ENCODE measurements at regions not wholly inside any gene's neighbourhood (a gene's known extent, or its start where the extent isn't known, plus 50 kb on each side); places are given as distances from the start of the nearest gene placed in this dataset.

DNA sequence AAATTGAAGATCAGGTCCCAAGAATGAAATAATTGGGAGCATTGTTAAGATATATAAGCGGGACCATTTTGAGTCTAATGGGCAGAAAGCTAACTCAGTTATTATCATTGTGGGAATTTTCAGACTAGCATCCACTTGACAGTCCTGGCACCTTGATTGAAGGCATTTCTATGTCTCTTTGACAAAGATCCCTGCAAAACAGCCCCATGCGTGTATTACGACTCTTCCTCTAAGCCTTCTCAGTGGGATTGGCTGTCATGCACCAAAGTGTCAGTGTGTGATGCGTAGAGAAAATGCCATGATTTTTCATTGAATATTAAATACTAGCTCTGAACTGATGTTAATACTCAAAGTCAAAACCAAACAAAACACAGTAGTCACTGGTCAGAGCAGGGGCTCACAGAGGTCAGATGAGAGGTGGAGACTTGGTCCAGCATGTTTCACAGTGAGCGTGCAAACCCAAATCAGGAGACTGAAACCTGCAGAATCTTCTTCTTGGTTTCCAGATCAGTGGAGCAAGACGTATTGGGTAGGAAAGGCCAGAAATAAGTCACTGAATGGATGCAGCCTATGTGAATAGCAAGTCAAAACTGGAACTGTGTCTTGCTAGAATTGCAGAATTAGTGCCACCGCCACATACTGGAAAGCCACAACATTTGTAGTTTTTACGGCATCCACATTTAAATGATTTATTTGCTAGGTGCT is 303.6 kb upstream of the AKR1E2 start:
- Histone ChIP-seq H3K9ac (ENCODE audit: control insufficient read depth, extremely low read depth, insufficient read depth, low read length) (no peak overlapping the region), H3K27ac (ENCODE audit: control insufficient read depth, insufficient read depth, low read length) (no peak overlapping the region), H4K20me1 (ENCODE audit: control insufficient read depth, extremely low read depth, insufficient read depth, low read length) (no peaks in the 10 kb centered on the region), H3K27me3 (ENCODE audit: control insufficient read depth, extremely low read depth, insufficient read depth, low read length) (no peaks in the 10 kb centered on the region), H3K9me1 (ENCODE audit: control insufficient read depth, extremely low read depth, insufficient read depth, low read length) (no peaks in the 10 kb centered on the region), H3K4me3 (ENCODE audit: control insufficient read depth in 2 of 3, extremely low read depth in 1 of 3, insufficient read depth in 2 of 3, low read depth in 1 of 3, low read length in 3 of 3) (no peak overlapping the region), H3K4me2 (ENCODE audit: control insufficient read depth, extremely low read depth, insufficient read depth, low read depth, low read length) (no peak overlapping the region), H3K4me1 (ENCODE audit: control insufficient read depth, extremely low read depth, insufficient read depth, low read length) (peaks cover 8% of the 10 kb centered on the region), H3K79me2 (ENCODE audit: control insufficient read depth, insufficient read depth, low read length) (no peaks in the 10 kb centered on the region), H3K36me3 (ENCODE audit: control insufficient read depth in 2 of 2, extremely low read depth in 1 of 2, insufficient read depth in 2 of 2, low read length in 2 of 2) (no peaks in the 10 kb centered on the region), H2AFZ (ENCODE audit: control insufficient read depth, low read length) (no peak overlapping the region), H3K9me3 (ENCODE audit: control insufficient read depth, low read depth, low read length) (no peaks in the 10 kb centered on the region)
- dilution Hi-C loops (cut with MboI; ENCODE audit: extremely low pct_ligation_motif_present, low sequenced_read_pairs) = no loop called here
- TF ChIP-seq EZH2 (IDR thresholded peaks at IDR 0.05; ENCODE audit: low read length) (no peak), CTCF (optimal IDR thresholded peaks at IDR 0.05 in 1 of 3, IDR thresholded peaks at IDR 0.05 in 1 of 3, conservative IDR thresholded peaks at IDR 0.05 in 1 of 3; ENCODE audit: extremely low read depth in 1 of 3, insufficient read depth in 2 of 3, low read length in 3 of 3) (no peak)
- FAIRE-seq (no peak), DNase-seq (ENCODE audit: low read depth, low spot score) (no peak)

DNA sequence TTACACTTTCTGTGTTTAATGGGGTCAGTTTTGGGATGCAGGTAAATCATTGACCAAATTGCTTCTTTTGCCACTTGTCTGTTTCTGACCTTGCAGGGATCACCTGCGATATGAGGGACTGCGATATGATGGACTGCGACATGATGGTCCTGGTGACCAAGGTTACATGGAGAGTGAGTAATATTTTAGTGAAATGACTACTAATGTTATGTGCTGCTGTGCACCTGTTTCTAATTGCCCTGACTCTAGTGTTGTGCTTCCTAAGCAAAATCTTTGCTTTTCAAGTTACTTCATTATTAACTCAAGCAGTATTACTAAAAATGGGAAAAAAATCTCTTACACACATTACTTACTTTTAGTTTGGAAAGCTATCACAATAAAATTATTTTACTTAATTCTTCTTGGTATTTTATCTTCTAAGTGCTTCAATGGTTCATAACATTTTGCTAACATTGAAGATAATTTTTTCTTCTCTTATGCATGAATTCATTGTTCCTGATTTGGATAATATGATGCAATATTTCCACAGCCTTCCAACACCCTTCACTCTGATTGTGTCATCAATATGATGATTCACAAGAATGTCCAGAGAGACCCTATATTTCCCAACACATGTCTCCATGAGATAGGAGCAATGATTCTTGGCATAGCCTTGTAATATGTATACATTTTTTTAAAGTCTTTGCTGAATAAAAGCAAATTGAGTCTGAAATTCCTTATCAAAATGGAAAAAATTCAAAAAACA is 306.2 kb upstream of the AKR1E2 start:
- no peak overlapping the region for H2AFZ ChIP-seq (ENCODE audit: control insufficient read depth, low read length)
- no peak overlapping the region for H3K27ac ChIP-seq (ENCODE audit: control insufficient read depth, insufficient read depth, low read length)
- dilution Hi-C loops (cut with MboI; ENCODE audit: extremely low pct_ligation_motif_present, low sequenced_read_pairs) = no loop called here
- no peaks in the 10 kb centered on the region for H3K27me3 ChIP-seq (ENCODE audit: control insufficient read depth, extremely low read depth, insufficient read depth, low read length)
- no peak overlapping the region for H3K9ac ChIP-seq (ENCODE audit: control insufficient read depth, extremely low read depth, insufficient read depth, low read length)
- no peak overlapping the region for H3K4me3 ChIP-seq (ENCODE audit: control insufficient read depth in 2 of 3, extremely low read depth in 1 of 3, insufficient read depth in 2 of 3, low read depth in 1 of 3, low read length in 3 of 3)
- no peaks in the 10 kb centered on the region for H3K9me3 ChIP-seq (ENCODE audit: control insufficient read depth, low read depth, low read length)
- peaks cover 6% of the 10 kb centered on the region for H3K4me1 ChIP-seq (ENCODE audit: control insufficient read depth, extremely low read depth, insufficient read depth, low read length)
- no peak overlapping the region for H3K4me2 ChIP-seq (ENCODE audit: control insufficient read depth, extremely low read depth, insufficient read depth, low read depth, low read length)
- H3K79me2 ChIP-seq (ENCODE audit: control insufficient read depth, insufficient read depth, low read length) = no peaks in the 10 kb centered on the region
- H3K36me3 ChIP-seq (ENCODE audit: control insufficient read depth in 2 of 2, extremely low read depth in 1 of 2, insufficient read depth in 2 of 2, low read length in 2 of 2) = no peaks in the 10 kb centered on the region
- no peak for DNase-seq (ENCODE audit: low read depth, low spot score)
- H4K20me1 ChIP-seq (ENCODE audit: control insufficient read depth, extremely low read depth, insufficient read depth, low read length) = no peaks in the 10 kb centered on the region
- H3K9me1 ChIP-seq (ENCODE audit: control insufficient read depth, extremely low read depth, insufficient read depth, low read length) = no peaks in the 10 kb centered on the region
- FAIRE-seq = no peak
- TF ChIP-seq EZH2 (IDR thresholded peaks at IDR 0.05; ENCODE audit: low read length) (no peak), CTCF (optimal IDR thresholded peaks at IDR 0.05 in 1 of 3, IDR thresholded peaks at IDR 0.05 in 1 of 3, conservative IDR thresholded peaks at IDR 0.05 in 1 of 3; ENCODE audit: extremely low read depth in 1 of 3, insufficient read depth in 2 of 3, low read length in 3 of 3) (no peak)

Data from keratinocyte (primary cell).